ENCODE measurements at regions not wholly inside any gene's neighbourhood (a gene's known extent, or its start where the extent isn't known, plus 50 kb on each side); places are given as distances from the start of the nearest gene placed in this dataset.

DNA sequence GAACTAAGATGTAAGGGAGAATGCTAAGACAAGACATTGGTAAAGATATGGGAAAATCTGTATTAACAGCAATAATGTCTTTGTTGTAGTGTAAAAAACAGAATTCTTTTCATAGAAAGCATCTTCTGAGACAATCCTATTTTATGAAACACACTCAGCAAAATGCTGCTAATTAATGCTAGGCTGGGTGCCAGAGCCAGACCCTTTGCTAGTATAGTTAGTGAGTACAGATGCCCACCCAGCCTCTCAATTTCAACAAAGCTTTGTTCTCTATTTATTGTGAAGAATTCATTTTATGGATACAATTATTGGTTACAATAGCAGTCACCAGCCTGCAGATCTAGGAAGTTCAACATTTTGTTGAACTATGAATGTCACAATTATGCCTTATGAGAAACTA lies 131.0 kb downstream of the SEM1 start:
- TF ChIP-seq CTCF (IDR thresholded peaks at IDR 0.05) (no peak), POLR2A (IDR thresholded peaks at IDR 0.05) (no peak)

All from stomach (tissue), 4 donors.